B cell (primary cell): ENCODE measurements at regions not wholly inside any gene's neighbourhood (a gene's known extent, or its start where the extent isn't known, plus 50 kb on each side); places are given as distances from the start of the nearest gene placed in this dataset.

Source experiments
- ATAC-seq: fragments of 200-7000 bp; cut with Tn5 transposase; one replicate; pipeline ENCODE4 v1.10.0; 2021; ENCODE audit warnings: low read depth, mild to moderate bottlenecking, moderate number of reproducible peaks, moderate library complexity
- CTCF ChIA-PET: fragments of 350-600 bp; sonication (Branson Sonifier 250); formaldehyde crosslinking; loops from one replicate; lab custom pipeline; 2021; ENCODE audit warnings: antibody characterized with exemption, inconsistent platforms; lab: Charles Lee
- POLR2A ChIA-PET: fragments of 350-600 bp; sonication (Branson Sonifier 250); formaldehyde crosslinking; loops from one replicate; lab custom pipeline; 2021; ENCODE audit warnings: antibody characterized with exemption; lab: Charles Lee
- DNase-seq: peaks from one replicate; pipeline ENCODE4 v3.0.0; 2013
- H2AFZ ChIP-seq: 2 replicates; pipeline ENCODE4 v1.6.1; 2012; ENCODE audit warnings: mild to moderate bottlenecking, low read depth, low read length; ENCODE audit not compliant: insufficient read depth, poor library complexity, severe bottlenecking
- H3K27ac ChIP-seq, 2 donors: 1 replicate in 1 of 2; 2 replicates in 1 of 2; pipeline ENCODE4 v1.5.1; 2012 to 2013; ENCODE audit warnings: low read length in 2 of 2, mild to moderate bottlenecking in 2 of 2, moderate library complexity in 1 of 2
- H3K27me3 ChIP-seq, 4 experiments: fragments of 200-600 bp in 1 of 4; sonication (generic) in 1 of 4; replicated peaks in 1 of 4; 1 replicate in 2 of 4; 2 replicates in 2 of 4; pipeline versions ENCODE4 v1.6.1 to v1.7.0; 2013 to 2016; ENCODE audit warnings: low read length in 3 of 4, mild to moderate bottlenecking in 2 of 4, mixed read lengths in 1 of 4, moderate library complexity in 1 of 4; ENCODE audit not compliant: insufficient read depth in 4 of 4, control insufficient read depth in 3 of 4; ENCODE audit errors: control extremely low read depth in 1 of 4
- H3K36me3 ChIP-seq, 2 experiments: replicated peaks in 1 of 2; 1 replicate in 1 of 2; 2 replicates in 1 of 2; pipeline versions ENCODE4 v1.6.1 to v1.7.1; 2013; ENCODE audit warnings: low read length in 1 of 2; ENCODE audit not compliant: insufficient read depth in 2 of 2, control insufficient read depth in 1 of 2; ENCODE audit errors: control extremely low read depth in 1 of 2, extremely low read depth in 1 of 2
- H3K4me1 ChIP-seq, 2 donors: fragments of 200-600 bp in 1 of 2; sonication (generic) in 1 of 2; 1 replicate in 1 of 2; 2 replicates in 1 of 2; pipeline versions ENCODE4 v1.5.1 to v1.6.1; 2013 to 2017; ENCODE audit warnings: low read length in 2 of 2; ENCODE audit not compliant: control insufficient read depth in 2 of 2, insufficient read depth in 2 of 2
- H3K4me2 ChIP-seq: replicated peaks from 2 replicates; pipeline ENCODE3; 2012; ENCODE audit warnings: mild to moderate bottlenecking, low read depth, low read length; ENCODE audit not compliant: poor library complexity, severe bottlenecking
- H3K4me3 ChIP-seq, 5 experiments: fragments of 200-600 bp in 1 of 5; sonication (generic) in 1 of 5; 1 replicate in 3 of 5; 2 replicates in 2 of 5; pipeline versions ENCODE4 v1.5.1 to v1.7.0; 2011 to 2016; ENCODE audit warnings: low read length in 4 of 5, mild to moderate bottlenecking in 4 of 5, low read depth in 2 of 5, control low read depth in 1 of 5, moderate library complexity in 1 of 5; ENCODE audit not compliant: insufficient read depth in 1 of 5; ENCODE audit errors: control extremely low read depth in 1 of 5, extremely low read depth in 1 of 5
- H3K79me2 ChIP-seq: fragments of 200-600 bp; sonication (generic); one replicate; pipeline ENCODE4 v1.6.0; 2016; ENCODE audit warnings: low read length; ENCODE audit not compliant: control insufficient read depth, insufficient read depth
- H3K9ac ChIP-seq: fragments of 200-600 bp; sonication (generic); 2 replicates; pipeline ENCODE4 v1.6.1; 2017; ENCODE audit warnings: mild to moderate bottlenecking, low read length, moderate library complexity
- H3K9me3 ChIP-seq, 3 donors: one replicate each; pipeline versions ENCODE4 v1.6.1 to v1.7.1; 2013; ENCODE audit warnings: low read length in 2 of 3; ENCODE audit not compliant: control insufficient read depth in 2 of 3, insufficient read depth in 1 of 3; ENCODE audit errors: control extremely low read depth in 1 of 3
- H4K20me1 ChIP-seq: 2 replicates; pipeline ENCODE4 v1.6.0; 2012; ENCODE audit warnings: mild to moderate bottlenecking, low read length; ENCODE audit not compliant: insufficient read depth, control insufficient read depth, poor library complexity, severe bottlenecking
- H3K27ac Mint-ChIP-seq: one replicate; pipeline ENCODE4 v1.8.0; 2021; ENCODE audit warnings: mixed read lengths
- H3K27me3 Mint-ChIP-seq: one replicate; pipeline ENCODE4 v1.8.0; 2021; ENCODE audit warnings: mixed read lengths
- H3K4me1 Mint-ChIP-seq: one replicate; pipeline ENCODE4 v1.8.0; 2021; ENCODE audit warnings: mixed read lengths
- H3K4me3 Mint-ChIP-seq: one replicate; pipeline ENCODE4 v1.8.0; 2021; ENCODE audit warnings: mixed read lengths
- H3K9me3 Mint-ChIP-seq: one replicate; pipeline ENCODE4 v1.8.0; 2022; ENCODE audit warnings: mixed read lengths; ENCODE audit not compliant: insufficient read depth
- EZH2 ChIP-seq: IDR thresholded peaks from 2 replicates; pipeline ENCODE4 v1.6.1; 2012; ENCODE audit warnings: borderline replicate concordance, low read depth, mild to moderate bottlenecking, moderate library complexity, low read length; ENCODE audit not compliant: insufficient read depth, poor library complexity, severe bottlenecking
- WGBS: methylation state at CpG from one replicate; pipeline ENCODE4 v1.1.5; 2013; ENCODE audit warnings: missing lambda C conversion rate; ENCODE audit not compliant: insufficient coverage; 5-methylcytosine and 5-hydroxymethylcytosine counted together
- intact Hi-C: fragments of 100-400 bp; cut with micrococcal nuclease; formaldehyde crosslinking; loops from one replicate; pipeline ENCODE4 v1.10.0; 2022
- TF ChIP-seq, protein P1 (sequence below): fragments of 200-600 bp; IDR thresholded peaks from one replicate; pipeline ENCODE4 v1.8.0; 2022; ENCODE audit warnings: antibody characterized with exemption, mild to moderate bottlenecking

DNA sequence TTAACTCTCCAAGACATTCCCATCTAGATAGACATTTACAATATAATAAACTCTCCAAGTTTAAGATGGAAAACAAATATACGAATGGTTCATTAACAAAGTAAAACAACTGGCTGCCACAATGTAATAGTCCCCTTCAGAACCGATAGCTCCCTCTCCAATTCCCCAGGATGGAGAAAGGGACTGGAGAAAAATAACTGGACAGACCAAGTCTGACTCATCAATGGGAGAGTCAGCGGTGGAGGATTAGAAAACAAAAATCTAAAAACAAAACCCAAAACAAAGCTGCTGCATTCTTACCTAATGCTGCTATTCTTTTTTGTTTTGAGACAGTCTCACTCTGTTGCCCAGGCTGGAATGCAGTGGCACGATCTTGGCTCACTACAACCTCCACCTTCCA lies 468.1 kb downstream of the SHQ1 start:
- no peak for DNase-seq
- peaks cover 2 to 20% of the 10 kb centered on the region in 2 experiments for H3K36me3 ChIP-seq
- ATAC-seq: no peak
- Mint-ChIP-seq H3K27me3 (no peaks in the 10 kb centered on the region), H3K4me1 (peaks cover 71% of the 10 kb centered on the region), H3K4me3 (no peak overlapping the region), H3K27ac (no peak overlapping the region), H3K9me3 (no peaks in the 10 kb centered on the region)
- peaks cover 45% of the 10 kb centered on the region for H3K79me2 ChIP-seq
- WGBS: 100% methylated on average over 1 of the region's 4 CpGs
- TF ChIP-seq, protein P1, sequence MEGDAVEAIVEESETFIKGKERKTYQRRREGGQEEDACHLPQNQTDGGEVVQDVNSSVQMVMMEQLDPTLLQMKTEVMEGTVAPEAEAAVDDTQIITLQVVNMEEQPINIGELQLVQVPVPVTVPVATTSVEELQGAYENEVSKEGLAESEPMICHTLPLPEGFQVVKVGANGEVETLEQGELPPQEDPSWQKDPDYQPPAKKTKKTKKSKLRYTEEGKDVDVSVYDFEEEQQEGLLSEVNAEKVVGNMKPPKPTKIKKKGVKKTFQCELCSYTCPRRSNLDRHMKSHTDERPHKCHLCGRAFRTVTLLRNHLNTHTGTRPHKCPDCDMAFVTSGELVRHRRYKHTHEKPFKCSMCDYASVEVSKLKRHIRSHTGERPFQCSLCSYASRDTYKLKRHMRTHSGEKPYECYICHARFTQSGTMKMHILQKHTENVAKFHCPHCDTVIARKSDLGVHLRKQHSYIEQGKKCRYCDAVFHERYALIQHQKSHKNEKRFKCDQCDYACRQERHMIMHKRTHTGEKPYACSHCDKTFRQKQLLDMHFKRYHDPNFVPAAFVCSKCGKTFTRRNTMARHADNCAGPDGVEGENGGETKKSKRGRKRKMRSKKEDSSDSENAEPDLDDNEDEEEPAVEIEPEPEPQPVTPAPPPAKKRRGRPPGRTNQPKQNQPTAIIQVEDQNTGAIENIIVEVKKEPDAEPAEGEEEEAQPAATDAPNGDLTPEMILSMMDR: no peak
- TF ChIP-seq EZH2: no peak
- ChIA-PET CTCF (no interaction called here), POLR2A (no interaction called here)
- H2AFZ ChIP-seq: no peak overlapping the region
- H3K9me3 ChIP-seq: no peaks in the 10 kb centered on the region
- H3K4me2 ChIP-seq: no peak overlapping the region
- peaks cover 57% of the 10 kb centered on the region for H4K20me1 ChIP-seq
- no peak overlapping the region for H3K27ac ChIP-seq
- intact Hi-C loops: no loop called here
- H3K4me1 ChIP-seq: peaks cover 15 to 23% of the 10 kb centered on the region in 2 donors
- no peak overlapping the region for H3K9ac ChIP-seq
- no peaks in the 10 kb centered on the region for H3K27me3 ChIP-seq
- H3K4me3 ChIP-seq: no peak overlapping the region

DNA sequence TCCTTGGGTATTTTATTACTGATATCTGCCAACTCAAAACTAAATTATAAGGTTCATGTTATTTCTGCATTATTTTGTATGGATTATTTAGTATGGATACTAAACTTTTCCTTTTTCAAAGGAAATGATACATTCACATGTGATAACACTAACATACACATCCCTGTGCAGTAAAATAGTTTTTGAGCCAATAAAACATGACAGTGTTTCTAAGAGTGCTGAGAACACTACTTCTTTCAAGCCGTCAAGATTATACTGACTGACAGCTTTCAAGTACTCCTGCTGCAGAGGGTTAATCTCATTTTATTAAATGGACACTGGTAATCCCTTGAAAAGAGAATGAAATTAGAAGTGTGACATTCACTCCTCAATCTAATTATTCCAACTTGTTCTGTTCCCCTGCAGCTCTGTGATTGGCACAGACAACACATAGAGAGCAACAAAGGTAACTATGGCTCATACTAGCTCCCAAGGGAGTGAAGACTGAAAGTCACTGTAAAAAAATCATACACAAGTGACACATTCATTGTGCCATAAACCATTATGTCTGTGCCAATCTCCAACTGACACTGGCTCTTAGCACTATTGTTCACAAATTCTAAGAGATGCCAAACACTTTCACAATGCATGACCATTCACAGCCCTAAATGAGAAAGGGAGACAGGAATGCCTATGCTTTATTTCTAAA lies 468.6 kb downstream of the SHQ1 start:
- intact Hi-C loops: loop anchor here (5.0 kb wide), 1 partner anchor 67 kb away; no protein-coding TSS in a partner anchor
- H3K79me2 ChIP-seq: peaks cover 40% of the 10 kb centered on the region

More for the DNA sequence above, 468.6 kb downstream of the SHQ1 start:
- peaks cover 52% of the 10 kb centered on the region for H4K20me1 ChIP-seq
- H3K36me3 ChIP-seq: peaks cover 2 to 20% of the 10 kb centered on the region in 2 experiments
- Mint-ChIP-seq H3K9me3 (no peaks in the 10 kb centered on the region), H3K27ac (no peak overlapping the region), H3K4me1 (peaks cover 67% of the 10 kb centered on the region), H3K4me3 (no peak overlapping the region), H3K27me3 (no peaks in the 10 kb centered on the region)
- ChIA-PET CTCF (no interaction called here), POLR2A (no interaction called here)
- H3K4me2 ChIP-seq: no peak overlapping the region
- no CpG with 5 or more reads among the region's 1 CpG for WGBS
- H3K4me3 ChIP-seq: no peak overlapping the region
- no peaks in the 10 kb centered on the region for H3K9me3 ChIP-seq
- no peak for TF ChIP-seq EZH2
- TF ChIP-seq, protein P1: no peak
- DNase-seq: no peak
- H3K27ac ChIP-seq: no peak overlapping the region
- no peak overlapping the region for H3K9ac ChIP-seq
- H2AFZ ChIP-seq: no peak overlapping the region
- H3K27me3 ChIP-seq: no peaks in the 10 kb centered on the region
- H3K4me1 ChIP-seq: peaks cover 16 to 20% of the 10 kb centered on the region in 2 donors
- peak; percentile 58 for ATAC-seq
